ENCODE measurements at regions not wholly inside any gene's neighbourhood (a gene's known extent, or its start where the extent isn't known, plus 50 kb on each side); places are given as distances from the start of the nearest gene placed in this dataset.
A peak's percentile ranks its signal among the peaks of the same experiment; 100 is the strongest.

DNA sequence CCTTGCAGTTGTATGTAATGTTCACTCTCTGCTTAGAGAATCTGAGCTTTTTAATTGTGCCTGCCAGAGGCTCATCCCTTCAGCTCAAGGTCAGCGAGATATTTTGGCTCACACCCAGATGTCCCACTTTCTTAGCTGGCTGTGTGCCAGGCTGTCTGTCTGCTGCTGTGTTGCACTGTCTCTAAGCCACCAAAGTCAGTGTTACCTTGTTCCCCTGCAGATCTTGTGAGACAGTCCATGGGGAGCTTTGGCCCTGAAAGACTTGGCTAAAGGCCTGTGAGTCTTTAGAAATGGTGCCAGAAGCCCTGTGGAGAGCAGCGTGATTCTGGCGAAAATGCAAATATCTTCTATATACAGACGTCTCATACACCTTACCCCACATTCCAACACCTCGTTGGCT is 293.7 kb downstream of the TTC6 start (continued):
- TF ChIP-seq, protein P1, sequence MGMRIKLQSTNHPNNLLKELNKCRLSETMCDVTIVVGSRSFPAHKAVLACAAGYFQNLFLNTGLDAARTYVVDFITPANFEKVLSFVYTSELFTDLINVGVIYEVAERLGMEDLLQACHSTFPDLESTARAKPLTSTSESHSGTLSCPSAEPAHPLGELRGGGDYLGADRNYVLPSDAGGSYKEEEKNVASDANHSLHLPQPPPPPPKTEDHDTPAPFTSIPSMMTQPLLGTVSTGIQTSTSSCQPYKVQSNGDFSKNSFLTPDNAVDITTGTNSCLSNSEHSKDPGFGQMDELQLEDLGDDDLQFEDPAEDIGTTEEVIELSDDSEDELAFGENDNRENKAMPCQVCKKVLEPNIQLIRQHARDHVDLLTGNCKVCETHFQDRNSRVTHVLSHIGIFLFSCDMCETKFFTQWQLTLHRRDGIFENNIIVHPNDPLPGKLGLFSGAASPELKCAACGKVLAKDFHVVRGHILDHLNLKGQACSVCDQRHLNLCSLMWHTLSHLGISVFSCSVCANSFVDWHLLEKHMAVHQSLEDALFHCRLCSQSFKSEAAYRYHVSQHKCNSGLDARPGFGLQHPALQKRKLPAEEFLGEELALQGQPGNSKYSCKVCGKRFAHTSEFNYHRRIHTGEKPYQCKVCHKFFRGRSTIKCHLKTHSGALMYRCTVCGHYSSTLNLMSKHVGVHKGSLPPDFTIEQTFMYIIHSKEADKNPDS (CRISPR knock-in tag; IDR thresholded peaks at IDR 0.05), result no peak
- no peak for TF ChIP-seq SP1 (IDR thresholded peaks at IDR 0.05)
- no peak for TF ChIP-seq SP1 (CRISPR knock-in tag; IDR thresholded peaks at IDR 0.05)
- TF ChIP-seq CERS6 (CRISPR knock-in tag; IDR thresholded peaks at IDR 0.05), result no peak
- TF ChIP-seq EHMT2 (IDR thresholded peaks at IDR 0.05; ENCODE audit: borderline replicate concordance, low read depth, low read length), result no peak
- TF ChIP-seq PAF1 (CRISPR knock-in tag; IDR thresholded peaks at IDR 0.05), result no peak
- no peak for TF ChIP-seq ZSCAN31 (CRISPR knock-in tag; IDR thresholded peaks at IDR 0.05; ENCODE audit: low read depth)
- no peak for TF ChIP-seq MAFG (CRISPR knock-in tag; IDR thresholded peaks at IDR 0.05)
- TF ChIP-seq SMARCC2 (IDR thresholded peaks at IDR 0.05), result no peak
- TF ChIP-seq KDM5A (IDR thresholded peaks at IDR 0.05; ENCODE audit: borderline replicate concordance, low read length), result no peak
- no peak for TF ChIP-seq SP2 (CRISPR knock-in tag; IDR thresholded peaks at IDR 0.05)
- peak; percentile 53; the same call in 1 of the 2 replicates for TF ChIP-seq NFIC (IDR thresholded peaks at IDR 0.05; ENCODE audit: low read length)
- no peak for TF ChIP-seq ZNF432 (CRISPR knock-in tag; IDR thresholded peaks at IDR 0.05; ENCODE audit: borderline replicate concordance)
- TF ChIP-seq KDM2A (CRISPR knock-in tag; IDR thresholded peaks at IDR 0.05; ENCODE audit: borderline replicate concordance, low read depth), result no peak
- TF ChIP-seq BORCS8-MEF2B (CRISPR knock-in tag; IDR thresholded peaks at IDR 0.05), result no peak
- TF ChIP-seq ZNF614 (CRISPR knock-in tag; IDR thresholded peaks at IDR 0.05; ENCODE audit: borderline replicate concordance), result no peak
- no peak for TF ChIP-seq TRIM22 (IDR thresholded peaks at IDR 0.05)
- TF ChIP-seq SOX13 (IDR thresholded peaks at IDR 0.05), result no peak
- TF ChIP-seq SOX13 (CRISPR knock-in tag; conservative IDR thresholded peaks at IDR 0.05 in 1 of 2, IDR thresholded peaks at IDR 0.05 in 1 of 2), result peak in 1 of 2 experiments; percentile 37; a peak in 1 of 4 replicates
- TF ChIP-seq ZNF883 (CRISPR knock-in tag; IDR thresholded peaks at IDR 0.05; ENCODE audit: not compliant biosample characterization), result no peak
- TF ChIP-seq, protein P2, sequence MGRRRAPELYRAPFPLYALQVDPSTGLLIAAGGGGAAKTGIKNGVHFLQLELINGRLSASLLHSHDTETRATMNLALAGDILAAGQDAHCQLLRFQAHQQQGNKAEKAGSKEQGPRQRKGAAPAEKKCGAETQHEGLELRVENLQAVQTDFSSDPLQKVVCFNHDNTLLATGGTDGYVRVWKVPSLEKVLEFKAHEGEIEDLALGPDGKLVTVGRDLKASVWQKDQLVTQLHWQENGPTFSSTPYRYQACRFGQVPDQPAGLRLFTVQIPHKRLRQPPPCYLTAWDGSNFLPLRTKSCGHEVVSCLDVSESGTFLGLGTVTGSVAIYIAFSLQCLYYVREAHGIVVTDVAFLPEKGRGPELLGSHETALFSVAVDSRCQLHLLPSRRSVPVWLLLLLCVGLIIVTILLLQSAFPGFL (CRISPR knock-in tag; IDR thresholded peaks at IDR 0.05), result no peak
- no peak for TF ChIP-seq ZSCAN12 (CRISPR knock-in tag; IDR thresholded peaks at IDR 0.05)
- peak; percentile 82; the same call in 1 of the 2 replicates for TF ChIP-seq LCORL (IDR thresholded peaks at IDR 0.05)
- no peak for TF ChIP-seq LCORL (CRISPR knock-in tag; IDR thresholded peaks at IDR 0.05)
